Neural cell (in vitro differentiated cells): ENCODE measurements at regions not wholly inside any gene's neighbourhood (a gene's known extent, or its start where the extent isn't known, plus 50 kb on each side); places are given as distances from the start of the nearest gene placed in this dataset.

ENCODE experiments used
- H2AFZ ChIP-seq: fragments of 200-600, 300-800 bp; sonication (generic), shearing (Covaris generic); 2 replicates; pipeline ENCODE4 v1.6.0; 2014; ENCODE audit warnings: low read depth, mild to moderate bottlenecking, antibody characterized with exemption, low read length, moderate library complexity
- H3F3A ChIP-seq: fragments of 200-600 bp; shearing (Covaris generic); 2 replicates; pipeline ENCODE4 v1.6.1; 2016; ENCODE audit warnings: mild to moderate bottlenecking, moderate library complexity, mixed read lengths, antibody characterized with exemption, low read length; ENCODE audit not compliant: insufficient read depth, poor library complexity, severe bottlenecking
- H3K27ac ChIP-seq: fragments of 200-600, 300-800 bp; sonication (generic), shearing (Covaris generic); 2 replicates; pipeline ENCODE4 v1.5.1; 2014; ENCODE audit warnings: mild to moderate bottlenecking, low read length, moderate library complexity
- H3K27me3 ChIP-seq: fragments of 300-800, 200-600 bp; sonication (generic), shearing (Covaris generic); 2 replicates; pipeline ENCODE4 v1.6.0; 2014; ENCODE audit warnings: mild to moderate bottlenecking, low read depth, low read length, moderate library complexity; ENCODE audit not compliant: insufficient read depth
- H3K36me3 ChIP-seq: fragments of 300-800, 200-600 bp; sonication (generic), shearing (Covaris generic); 2 replicates; pipeline ENCODE4 v1.5.1; 2014; ENCODE audit warnings: mild to moderate bottlenecking, antibody characterized with exemption, low read length, moderate library complexity; ENCODE audit not compliant: insufficient read depth
- H3K4me2 ChIP-seq: fragments of 300-800, 200-600 bp; sonication (generic), shearing (Covaris generic); 2 replicates; pipeline ENCODE4 v1.6.0; 2014; ENCODE audit warnings: mild to moderate bottlenecking, low read length
- H3K4me3 ChIP-seq: fragments of 300-800, 200-600 bp; sonication (generic), shearing (Covaris generic); 2 replicates; pipeline ENCODE4 v1.5.1; 2014; ENCODE audit warnings: mild to moderate bottlenecking, low read length, moderate library complexity
- H3K79me2 ChIP-seq: fragments of 200-600 bp; shearing (Covaris generic); replicated peaks from 2 replicates; pipeline ENCODE4 v1.6.0; 2014; ENCODE audit warnings: mild to moderate bottlenecking, low read length, moderate library complexity; ENCODE audit not compliant: insufficient read depth
- H3K9ac ChIP-seq: fragments of 300-800, 200-600 bp; sonication (generic), shearing (Covaris generic); 2 replicates; pipeline ENCODE4 v1.6.1; 2016; ENCODE audit warnings: mild to moderate bottlenecking, low read length, mixed read lengths
- H3K9me2 ChIP-seq: fragments of 200-600 bp; shearing (Covaris generic); 2 replicates; pipeline ENCODE4 v1.6.1; 2016; ENCODE audit warnings: mild to moderate bottlenecking, low read length, mixed read lengths; ENCODE audit not compliant: insufficient read depth
- H3K9me3 ChIP-seq: fragments of 200-600, 300-800 bp; sonication (generic), shearing (Covaris generic); 2 replicates; pipeline ENCODE4 v1.6.1; 2016; ENCODE audit warnings: mild to moderate bottlenecking, mixed run types, low read length, moderate library complexity, mixed read lengths
- H4K20me1 ChIP-seq: fragments of 200-600 bp; shearing (Covaris generic); 2 replicates; pipeline ENCODE4 v1.6.1; 2016; ENCODE audit warnings: mild to moderate bottlenecking, mixed run types; ENCODE audit not compliant: insufficient read depth
- EP300 ChIP-seq: fragments of 450-650 bp; conservative IDR thresholded peaks from 2 replicates; pipeline ENCODE4 v1.6.1; 2014; ENCODE audit warnings: antibody characterized with exemption, mild to moderate bottlenecking, moderate library complexity; ENCODE audit not compliant: poor library complexity, severe bottlenecking
- EZH2 ChIP-seq: fragments of 200-600, 300-800 bp; shearing (Covaris generic), sonication (generic); IDR thresholded peaks from 2 replicates; pipeline ENCODE4 v1.6.1; 2014; ENCODE audit warnings: antibody characterized with exemption, low read length, borderline replicate concordance, mild to moderate bottlenecking; ENCODE audit not compliant: insufficient read depth, poor library complexity, severe bottlenecking
- MXI1 ChIP-seq: fragments of 450-650 bp; conservative IDR thresholded peaks from 2 replicates; pipeline ENCODE4 v1.6.1; 2014; ENCODE audit warnings: antibody characterized with exemption, mild to moderate bottlenecking; ENCODE audit not compliant: poor library complexity, severe bottlenecking
- POLR2AphosphoS5 ChIP-seq: IDR thresholded peaks from 2 replicates; pipeline ENCODE4 v1.6.1; 2012
- RAD21 ChIP-seq: fragments of 450-650 bp; conservative IDR thresholded peaks from 2 replicates; pipeline ENCODE4 v1.6.1; 2014; ENCODE audit warnings: antibody characterized with exemption, mild to moderate bottlenecking, moderate library complexity
- SMC3 ChIP-seq: fragments of 450-650 bp; conservative IDR thresholded peaks from 2 replicates; pipeline ENCODE4 v1.6.1; 2014; ENCODE audit warnings: antibody characterized with exemption, mild to moderate bottlenecking, moderate library complexity; ENCODE audit not compliant: poor library complexity
- TAF1 ChIP-seq: IDR thresholded peaks from 2 replicates; pipeline ENCODE4 v1.6.1; 2012; ENCODE audit warnings: low read depth
- TF ChIP-seq, protein P1 (sequence below): IDR thresholded peaks from 2 replicates; pipeline ENCODE4 v1.6.1; 2012; ENCODE audit warnings: borderline replicate concordance
- TF ChIP-seq, protein P2 (sequence below): fragments of 450-650 bp; IDR thresholded peaks from 2 replicates; pipeline ENCODE4 v1.5.1; 2014; ENCODE audit warnings: antibody characterized with exemption, mild to moderate bottlenecking, moderate library complexity; ENCODE audit not compliant: poor library complexity, severe bottlenecking

GRCh38 chrX:46354481-46354880 is 190.7 kb downstream of the ZNF674 start (continued):
- TF ChIP-seq EP300 (no peak), TAF1 (no peak)

DNA sequence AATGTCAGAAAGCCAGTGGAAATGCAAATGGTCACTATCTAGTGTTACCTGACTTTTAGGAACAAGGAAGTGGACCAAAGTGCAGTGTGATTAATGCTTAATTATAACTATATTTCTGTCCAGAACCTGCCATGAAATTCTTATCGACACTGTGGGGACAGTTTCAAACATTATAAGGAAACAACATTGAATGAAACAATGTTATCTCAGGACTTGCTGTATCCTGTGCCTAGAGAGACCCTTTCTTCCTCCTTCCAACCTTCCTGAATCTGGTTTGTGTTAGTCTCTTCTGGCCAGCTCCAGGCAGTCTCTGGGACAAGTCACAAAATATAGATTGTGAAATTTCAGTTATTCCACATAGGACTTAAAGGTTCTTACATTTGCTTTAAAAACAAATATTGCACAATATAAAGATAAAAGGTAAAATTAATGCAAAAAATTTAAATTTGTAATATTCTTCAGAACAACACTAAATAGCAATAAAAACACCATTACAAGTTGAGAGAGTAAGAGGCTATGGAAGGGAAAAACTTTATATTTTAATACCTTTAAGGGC is 203.4 kb downstream of the ZNF674 start:
- H3K4me2 ChIP-seq, result no peak overlapping the region
- H4K20me1 ChIP-seq, result no peaks in the 10 kb centered on the region
- H3K9me2 ChIP-seq, result no peaks in the 10 kb centered on the region
- TF ChIP-seq POLR2AphosphoS5 (no peak), SMC3 (no peak), RAD21 (no peak), TAF1 (no peak), MXI1 (no peak), EP300 (no peak), EZH2 (no peak)
- TF ChIP-seq, protein P1, sequence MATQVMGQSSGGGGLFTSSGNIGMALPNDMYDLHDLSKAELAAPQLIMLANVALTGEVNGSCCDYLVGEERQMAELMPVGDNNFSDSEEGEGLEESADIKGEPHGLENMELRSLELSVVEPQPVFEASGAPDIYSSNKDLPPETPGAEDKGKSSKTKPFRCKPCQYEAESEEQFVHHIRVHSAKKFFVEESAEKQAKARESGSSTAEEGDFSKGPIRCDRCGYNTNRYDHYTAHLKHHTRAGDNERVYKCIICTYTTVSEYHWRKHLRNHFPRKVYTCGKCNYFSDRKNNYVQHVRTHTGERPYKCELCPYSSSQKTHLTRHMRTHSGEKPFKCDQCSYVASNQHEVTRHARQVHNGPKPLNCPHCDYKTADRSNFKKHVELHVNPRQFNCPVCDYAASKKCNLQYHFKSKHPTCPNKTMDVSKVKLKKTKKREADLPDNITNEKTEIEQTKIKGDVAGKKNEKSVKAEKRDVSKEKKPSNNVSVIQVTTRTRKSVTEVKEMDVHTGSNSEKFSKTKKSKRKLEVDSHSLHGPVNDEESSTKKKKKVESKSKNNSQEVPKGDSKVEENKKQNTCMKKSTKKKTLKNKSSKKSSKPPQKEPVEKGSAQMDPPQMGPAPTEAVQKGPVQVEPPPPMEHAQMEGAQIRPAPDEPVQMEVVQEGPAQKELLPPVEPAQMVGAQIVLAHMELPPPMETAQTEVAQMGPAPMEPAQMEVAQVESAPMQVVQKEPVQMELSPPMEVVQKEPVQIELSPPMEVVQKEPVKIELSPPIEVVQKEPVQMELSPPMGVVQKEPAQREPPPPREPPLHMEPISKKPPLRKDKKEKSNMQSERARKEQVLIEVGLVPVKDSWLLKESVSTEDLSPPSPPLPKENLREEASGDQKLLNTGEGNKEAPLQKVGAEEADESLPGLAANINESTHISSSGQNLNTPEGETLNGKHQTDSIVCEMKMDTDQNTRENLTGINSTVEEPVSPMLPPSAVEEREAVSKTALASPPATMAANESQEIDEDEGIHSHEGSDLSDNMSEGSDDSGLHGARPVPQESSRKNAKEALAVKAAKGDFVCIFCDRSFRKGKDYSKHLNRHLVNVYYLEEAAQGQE, result no peak
- TF ChIP-seq, protein P2, sequence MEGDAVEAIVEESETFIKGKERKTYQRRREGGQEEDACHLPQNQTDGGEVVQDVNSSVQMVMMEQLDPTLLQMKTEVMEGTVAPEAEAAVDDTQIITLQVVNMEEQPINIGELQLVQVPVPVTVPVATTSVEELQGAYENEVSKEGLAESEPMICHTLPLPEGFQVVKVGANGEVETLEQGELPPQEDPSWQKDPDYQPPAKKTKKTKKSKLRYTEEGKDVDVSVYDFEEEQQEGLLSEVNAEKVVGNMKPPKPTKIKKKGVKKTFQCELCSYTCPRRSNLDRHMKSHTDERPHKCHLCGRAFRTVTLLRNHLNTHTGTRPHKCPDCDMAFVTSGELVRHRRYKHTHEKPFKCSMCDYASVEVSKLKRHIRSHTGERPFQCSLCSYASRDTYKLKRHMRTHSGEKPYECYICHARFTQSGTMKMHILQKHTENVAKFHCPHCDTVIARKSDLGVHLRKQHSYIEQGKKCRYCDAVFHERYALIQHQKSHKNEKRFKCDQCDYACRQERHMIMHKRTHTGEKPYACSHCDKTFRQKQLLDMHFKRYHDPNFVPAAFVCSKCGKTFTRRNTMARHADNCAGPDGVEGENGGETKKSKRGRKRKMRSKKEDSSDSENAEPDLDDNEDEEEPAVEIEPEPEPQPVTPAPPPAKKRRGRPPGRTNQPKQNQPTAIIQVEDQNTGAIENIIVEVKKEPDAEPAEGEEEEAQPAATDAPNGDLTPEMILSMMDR, result no peak
- no peaks in the 10 kb centered on the region for H3F3A ChIP-seq
- no peaks in the 10 kb centered on the region for H3K9me3 ChIP-seq
- no peak overlapping the region for H3K4me3 ChIP-seq
- no peak overlapping the region for H3K27ac ChIP-seq
- no peak overlapping the region for H3K9ac ChIP-seq
- H3K79me2 ChIP-seq, result no peaks in the 10 kb centered on the region
- H3K36me3 ChIP-seq, result no peaks in the 10 kb centered on the region
- no peaks in the 10 kb centered on the region for H3K27me3 ChIP-seq
- no peak overlapping the region for H2AFZ ChIP-seq

DNA sequence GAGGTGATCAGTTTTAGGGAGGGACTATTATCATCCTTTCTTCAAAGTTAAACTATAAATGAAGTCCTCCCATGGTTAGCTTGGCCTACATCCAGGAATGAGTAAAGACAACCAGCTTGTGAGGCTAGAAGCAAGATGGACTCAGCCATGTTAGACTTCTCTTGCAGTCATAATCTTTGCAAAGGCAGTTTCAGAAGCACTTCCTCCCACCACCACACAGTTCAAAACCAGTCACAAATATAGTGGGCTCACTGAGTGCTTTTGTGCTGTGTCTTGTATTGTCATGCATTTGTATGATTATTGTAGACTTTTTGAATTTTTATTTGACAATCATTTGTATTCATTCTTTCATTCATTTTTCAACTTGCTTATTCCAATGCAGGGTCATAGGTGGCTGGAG is 204.5 kb downstream of the ZNF674 start:
- H3K36me3 ChIP-seq, result no peaks in the 10 kb centered on the region
- no peaks in the 10 kb centered on the region for H3K9me3 ChIP-seq
- H3F3A ChIP-seq, result no peaks in the 10 kb centered on the region
- H3K4me3 ChIP-seq, result no peak overlapping the region
- H3K27ac ChIP-seq, result no peak overlapping the region
- no peaks in the 10 kb centered on the region for H4K20me1 ChIP-seq
- no peak overlapping the region for H3K4me2 ChIP-seq
- no peak overlapping the region for H2AFZ ChIP-seq
- H3K9ac ChIP-seq, result no peak overlapping the region
- H3K79me2 ChIP-seq, result no peaks in the 10 kb centered on the region
- H3K27me3 ChIP-seq, result no peaks in the 10 kb centered on the region
- no peaks in the 10 kb centered on the region for H3K9me2 ChIP-seq
- TF ChIP-seq, protein P1, result no peak
- no peak for TF ChIP-seq TAF1
- TF ChIP-seq EZH2, result no peak
- TF ChIP-seq POLR2AphosphoS5, result no peak
- no peak for TF ChIP-seq EP300
- TF ChIP-seq MXI1, result no peak
- TF ChIP-seq, protein P2, result no peak
- TF ChIP-seq SMC3, result no peak
- no peak for TF ChIP-seq RAD21
